Vagina (tissue), 2 donors: ENCODE measurements at regions not wholly inside any gene's neighbourhood (a gene's known extent, or its start where the extent isn't known, plus 50 kb on each side); places are given as distances from the start of the nearest gene placed in this dataset.

ENCODE experiments used
- DNase-seq, 2 donors: peaks; one replicate each; pipeline ENCODE4 v3.0.0-alpha.2; 2017; ENCODE audit errors: extremely low spot score in 2 of 2
- H3K27ac ChIP-seq: fragments of 200-600 bp; sonication (generic); one replicate; pipeline ENCODE4 v1.5.1; 2019
- H3K27me3 ChIP-seq: fragments of 200-600 bp; sonication (generic); one replicate; pipeline ENCODE4 v1.5.1; 2019
- H3K36me3 ChIP-seq, 2 donors: fragments of 200-600 bp; sonication (generic); one replicate each; pipeline ENCODE4 v1.5.1; 2017 to 2019
- H3K4me1 ChIP-seq: fragments of 200-600 bp; sonication (generic); one replicate; pipeline ENCODE4 v1.5.1; 2019
- H3K4me3 ChIP-seq, 2 donors: fragments of 200-600 bp; sonication (generic); 1 replicate in 1 of 2; 2 replicates in 1 of 2; pipeline ENCODE4 v1.5.1; 2016 to 2019
- H3K9me3 ChIP-seq: fragments of 200-600 bp; sonication (generic); one replicate; pipeline ENCODE4 v1.5.1; 2019
- CTCF ChIP-seq, 3 experiments: fragments of 450-650 bp in 2 of 3; fragments of 200-600 bp in 1 of 3; sonication (generic) in 1 of 3; IDR thresholded peaks; one replicate each; pipeline ENCODE4 v1.5.1; 2017 to 2019; ENCODE audit warnings: antibody characterized with exemption in 3 of 3, mild to moderate bottlenecking in 2 of 3, moderate library complexity in 2 of 3
- POLR2A ChIP-seq, 2 donors: fragments of 450-650 bp; IDR thresholded peaks; one replicate each; pipeline ENCODE4 v1.6.1; 2017; ENCODE audit warnings: antibody characterized with exemption in 2 of 2, mild to moderate bottlenecking in 2 of 2, moderate library complexity in 2 of 2
- POLR2AphosphoS5 ChIP-seq, 2 donors: sonication (generic); formaldehyde crosslinking; IDR thresholded peaks; one replicate each; pipeline ENCODE4 v1.9.0; 2017; ENCODE audit warnings: antibody characterized with exemption in 2 of 2, mild to moderate bottlenecking in 2 of 2, low read depth in 1 of 2; ENCODE audit not compliant: insufficient read depth in 1 of 2
- intact Hi-C: fragments of 100-400 bp; cut with DNase I; formaldehyde crosslinking; loops from one replicate; pipeline ENCODE4 v1.15.1; 2023

- DNase-seq = no peak
- Histone ChIP-seq H3K9me3 (no peaks in the 10 kb centered on the region), H3K27ac (no peak overlapping the region), H3K36me3 (no peaks in the 10 kb centered on the region), H3K4me1 (no peaks in the 10 kb centered on the region), H3K27me3 (no peaks in the 10 kb centered on the region), H3K4me3 (no peak overlapping the region)
- intact Hi-C loops = no loop called here
- TF ChIP-seq POLR2A (IDR thresholded peaks at IDR 0.05) (no peak), POLR2AphosphoS5 (IDR thresholded peaks at IDR 0.05; ENCODE audit: insufficient read depth in 1 of 2, low read depth in 1 of 2) (no peak), CTCF (IDR thresholded peaks at IDR 0.05) (no peak)
Observed at GRCh38 chr18:42274488-42275137, 319.6 kb downstream of the PIK3C3 start.

- Histone ChIP-seq H3K4me1 (no peaks in the 10 kb centered on the region), H3K9me3 (no peaks in the 10 kb centered on the region), H3K27me3 (no peaks in the 10 kb centered on the region), H3K27ac (no peak overlapping the region), H3K36me3 (no peaks in the 10 kb centered on the region), H3K4me3 (no peak overlapping the region)
- DNase-seq = no peak
- no peak for TF ChIP-seq CTCF (IDR thresholded peaks at IDR 0.05)
- no peak for TF ChIP-seq POLR2AphosphoS5 (IDR thresholded peaks at IDR 0.05; ENCODE audit: insufficient read depth in 1 of 2, low read depth in 1 of 2)
- TF ChIP-seq POLR2A (IDR thresholded peaks at IDR 0.05) = no peak
- intact Hi-C loops = no loop called here
Observed at GRCh38 chr18:42275138-42275535, 320.1 kb downstream of the PIK3C3 start.

GRCh38 chr18:42275949-42276730, 321.1 kb downstream of the PIK3C3 start:
- Histone ChIP-seq H3K36me3 (no peaks in the 10 kb centered on the region), H3K4me1 (no peaks in the 10 kb centered on the region), H3K9me3 (no peaks in the 10 kb centered on the region), H3K27ac (no peak overlapping the region), H3K27me3 (no peaks in the 10 kb centered on the region), H3K4me3 (no peak overlapping the region)
- TF ChIP-seq CTCF (IDR thresholded peaks at IDR 0.05) = no peak
- no peak for TF ChIP-seq POLR2A (IDR thresholded peaks at IDR 0.05)
- TF ChIP-seq POLR2AphosphoS5 (IDR thresholded peaks at IDR 0.05; ENCODE audit: insufficient read depth in 1 of 2, low read depth in 1 of 2) = no peak
- intact Hi-C loops = no loop called here
- no peak for DNase-seq

- intact Hi-C loops = no loop called here
- Histone ChIP-seq H3K36me3 (no peaks in the 10 kb centered on the region), H3K27ac (no peak overlapping the region), H3K4me1 (no peaks in the 10 kb centered on the region), H3K27me3 (no peaks in the 10 kb centered on the region), H3K9me3 (no peaks in the 10 kb centered on the region), H3K4me3 (no peak overlapping the region)
- DNase-seq = no peak
- no peak for TF ChIP-seq CTCF (IDR thresholded peaks at IDR 0.05)
- no peak for TF ChIP-seq POLR2AphosphoS5 (IDR thresholded peaks at IDR 0.05; ENCODE audit: insufficient read depth in 1 of 2, low read depth in 1 of 2)
- TF ChIP-seq POLR2A (IDR thresholded peaks at IDR 0.05) = no peak
Observed at GRCh38 chr18:42281124-42281523, 326.1 kb downstream of the PIK3C3 start.

- TF ChIP-seq CTCF (IDR thresholded peaks at IDR 0.05) (no peak), POLR2A (IDR thresholded peaks at IDR 0.05) (no peak), POLR2AphosphoS5 (IDR thresholded peaks at IDR 0.05; ENCODE audit: insufficient read depth in 1 of 2, low read depth in 1 of 2) (no peak)
- Histone ChIP-seq H3K9me3 (no peaks in the 10 kb centered on the region), H3K27me3 (no peaks in the 10 kb centered on the region), H3K4me3 (no peak overlapping the region), H3K36me3 (no peaks in the 10 kb centered on the region), H3K4me1 (no peaks in the 10 kb centered on the region), H3K27ac (no peak overlapping the region)
- no peak for DNase-seq
- intact Hi-C loops = no loop called here
Observed at GRCh38 chr18:42281851-42282250, 326.8 kb downstream of the PIK3C3 start.
